Stimulated activated CD8-positive, alpha-beta memory T cell treated with anti-CD3 and anti-CD28 coated beads, Interleukin-7, amount 100 ng/mL, for 4 hours (primary cell): ENCODE measurements at regions not wholly inside any gene's neighbourhood (a gene's known extent, or its start where the extent isn't known, plus 50 kb on each side); places are given as distances from the start of the nearest gene placed in this dataset.
A peak's percentile ranks its signal among the peaks of the same experiment; 100 is the strongest.

Experiments used
- DNase-seq, 2 donors: peaks; one replicate each; pipeline ENCODE4 v3.0.0-alpha.2; 2020; ENCODE audit warnings: low read depth in 2 of 2

DNA sequence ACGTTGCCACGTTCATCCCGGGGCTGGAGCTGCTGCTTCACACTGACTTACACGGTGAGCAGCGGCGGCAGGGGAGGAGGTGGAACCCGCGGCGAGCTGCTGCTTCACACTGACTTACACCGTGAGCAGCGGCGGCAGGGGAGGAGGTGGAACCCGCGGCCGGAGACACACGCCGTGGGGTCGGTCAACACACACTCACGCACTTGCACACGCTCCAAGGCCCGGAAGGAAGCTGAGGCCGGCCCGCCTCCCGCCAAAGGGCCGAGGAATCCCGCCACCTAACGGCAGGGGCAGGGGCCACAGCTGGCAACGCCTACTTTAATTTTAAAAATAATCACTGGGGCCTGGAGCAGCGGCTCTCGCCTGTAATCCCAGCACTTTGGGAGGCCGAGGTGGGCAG, 94.4 kb upstream of the FOXC1 start:
- no peak for DNase-seq

DNA sequence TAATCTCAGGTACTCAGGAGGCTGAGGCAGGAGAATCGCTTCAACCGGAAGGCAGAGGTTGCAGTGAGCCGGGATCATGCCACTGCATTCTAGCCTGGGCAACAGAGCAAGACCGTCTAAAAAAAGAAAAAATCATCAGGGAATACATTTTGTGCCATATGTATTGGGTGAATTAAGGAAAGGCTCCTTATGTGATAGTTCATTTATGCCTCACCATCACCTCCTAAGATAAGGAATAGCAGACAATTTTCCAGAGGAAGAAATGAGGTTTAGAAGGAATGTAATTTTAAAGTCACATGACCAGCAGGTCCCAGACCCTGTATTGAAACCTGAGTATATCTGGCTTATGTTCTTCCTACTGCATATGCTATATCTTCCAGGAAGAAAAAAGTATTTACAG, 93.9 kb upstream of the FOXC1 start:
- DNase-seq = no peak

DNA sequence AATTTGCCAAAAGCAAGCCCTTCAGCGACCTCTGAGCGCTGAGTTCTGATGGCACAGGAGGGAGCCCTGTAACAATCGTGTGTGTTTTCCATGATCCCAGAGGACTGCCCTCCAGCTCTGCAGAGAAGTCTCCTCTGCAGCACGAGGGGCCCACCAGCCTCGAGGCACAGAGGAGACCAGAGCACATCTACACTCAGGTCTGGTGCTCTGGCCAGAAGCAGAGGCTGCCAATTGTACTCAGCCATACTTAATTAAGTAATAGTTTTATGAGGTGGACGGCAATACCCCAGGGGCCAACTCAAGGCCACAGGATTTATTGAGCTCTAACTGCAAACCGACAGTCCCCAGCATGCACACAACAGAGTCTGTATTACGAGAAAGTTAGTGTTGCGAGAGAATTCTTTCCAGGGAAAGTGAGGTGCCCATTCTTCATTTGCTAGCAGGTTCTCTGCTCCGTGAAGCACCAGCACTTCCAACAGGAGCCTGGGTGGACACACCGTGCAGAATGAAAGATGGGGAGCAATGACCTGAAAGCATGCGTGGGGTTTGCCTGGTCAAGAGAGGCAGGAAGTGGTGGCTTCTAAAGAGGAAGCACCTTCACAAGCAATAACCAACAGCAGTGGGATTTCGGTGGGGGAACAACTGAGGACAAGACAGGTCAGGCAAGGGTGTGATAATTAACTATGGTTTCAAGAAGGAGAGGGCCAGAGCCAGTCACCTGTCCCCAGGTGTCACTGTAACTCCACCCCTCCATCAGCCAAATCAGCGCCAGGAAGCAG, 92.8 kb upstream of the FOXC1 start:
- no peak for DNase-seq

DNA sequence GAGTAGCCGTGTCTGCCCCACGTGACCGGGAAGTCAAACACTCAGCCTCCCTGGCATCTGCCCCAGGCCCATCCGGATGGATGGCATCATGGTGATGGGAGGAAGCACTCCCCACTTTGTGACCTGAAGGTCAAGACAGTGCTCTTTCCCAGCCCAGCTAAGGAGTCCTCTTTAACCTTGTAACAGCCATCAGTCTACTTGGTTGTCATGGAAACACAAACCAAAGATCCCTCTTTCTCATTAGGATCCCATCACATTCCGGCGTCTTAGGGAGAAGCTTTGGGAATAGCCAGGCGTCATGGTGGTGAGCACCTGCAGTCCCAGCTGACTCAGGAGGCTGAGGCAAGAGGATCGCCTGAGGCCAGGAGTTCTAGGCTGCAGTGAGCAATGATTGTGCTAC, 90.9 kb upstream of the FOXC1 start:
- DNase-seq = no peak

DNA sequence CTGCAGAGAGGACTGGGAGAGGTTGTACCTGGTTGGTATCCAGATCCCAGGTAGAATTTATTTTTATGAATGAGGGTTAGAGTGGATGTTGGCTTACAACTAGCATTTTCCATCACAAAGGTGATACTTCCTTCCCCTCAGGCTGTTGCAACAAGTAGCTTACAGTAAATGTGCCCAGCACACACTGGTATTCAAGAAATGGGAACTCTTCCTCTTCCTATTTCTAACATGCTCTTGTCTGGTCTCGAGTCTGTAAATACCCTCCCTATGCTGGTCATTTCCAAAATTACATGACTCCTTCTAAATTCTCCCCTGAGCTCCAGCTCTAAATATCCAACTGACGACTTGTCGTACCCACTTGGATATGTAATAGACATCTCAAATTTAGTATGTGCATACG, 90.1 kb upstream of the FOXC1 start:
- no peak for DNase-seq

DNA sequence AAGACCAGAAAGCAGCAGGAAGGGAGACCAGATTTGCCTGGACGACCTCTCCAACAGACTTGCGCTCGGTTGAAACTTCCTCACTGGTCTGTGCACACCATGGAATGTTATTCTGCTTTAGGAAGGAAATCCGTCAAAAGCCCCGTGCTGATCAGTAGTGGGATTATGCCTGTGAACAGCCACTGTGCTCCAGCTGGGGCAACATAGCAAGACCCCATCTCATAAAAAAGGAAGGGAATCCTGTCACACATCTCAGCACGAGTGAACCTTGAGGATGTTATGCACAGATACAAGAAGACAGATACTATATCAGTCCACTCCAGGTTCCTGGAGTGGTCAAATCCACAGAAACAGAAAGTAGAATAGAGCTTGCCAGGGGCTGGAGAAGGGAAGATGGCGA, 86.9 kb upstream of the FOXC1 start:
- no peak for DNase-seq

DNA sequence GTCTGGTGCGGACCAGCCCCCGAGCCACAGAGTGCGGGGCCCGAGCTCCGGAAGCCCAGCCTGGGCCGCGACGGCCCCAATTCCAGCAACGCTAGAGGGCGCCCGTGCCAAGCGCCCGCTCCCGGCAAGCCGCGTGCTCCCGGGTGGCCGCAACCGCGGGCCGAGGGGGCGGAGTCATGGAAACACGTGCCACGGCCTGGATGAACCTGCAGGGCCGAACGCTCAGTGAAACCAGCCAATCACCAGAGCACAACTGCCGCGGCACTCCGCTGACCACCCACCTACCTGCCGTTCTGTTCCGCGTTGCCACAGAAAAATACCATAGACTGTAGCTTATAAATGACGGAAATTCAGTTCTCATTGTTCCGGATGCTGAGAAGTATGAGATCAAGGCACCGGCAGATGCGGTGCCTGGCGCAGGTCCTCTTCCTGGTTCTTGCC, 85.7 kb upstream of the FOXC1 start:
- peak; percentile 60 for DNase-seq

DNA sequence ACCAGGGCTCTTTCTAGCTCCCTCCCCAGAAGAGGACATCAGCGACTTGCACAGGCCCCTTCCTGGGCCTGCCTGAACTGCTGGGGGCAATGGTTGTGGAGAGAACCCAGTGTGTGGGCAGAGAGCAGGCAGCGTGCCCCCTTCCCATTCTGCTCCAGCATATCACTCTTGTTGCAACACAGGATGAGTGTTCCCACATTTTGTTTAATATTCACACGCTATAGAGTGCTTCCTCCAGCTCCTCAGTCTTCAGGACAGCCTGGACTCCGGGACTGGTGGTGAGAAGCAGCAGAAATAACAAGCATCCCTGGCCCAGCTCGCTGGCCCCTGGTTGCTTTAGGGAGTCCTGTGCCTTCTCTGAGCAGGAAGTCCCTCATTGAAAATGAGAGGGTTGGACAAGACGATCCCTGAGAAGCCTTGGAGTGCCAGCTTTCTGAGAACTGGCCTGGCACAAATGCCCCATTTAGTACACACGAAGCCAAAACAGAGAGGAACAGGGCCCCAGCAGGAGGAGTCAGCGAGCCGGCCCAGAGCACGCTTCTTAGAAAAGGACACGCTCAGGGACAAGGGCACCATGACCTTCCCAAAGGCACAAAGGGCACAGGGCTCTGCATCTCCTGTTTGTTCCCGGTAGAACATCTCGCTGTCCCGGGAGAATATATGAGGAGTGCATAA, 84.2 kb upstream of the FOXC1 start:
- DNase-seq = no peak

DNA sequence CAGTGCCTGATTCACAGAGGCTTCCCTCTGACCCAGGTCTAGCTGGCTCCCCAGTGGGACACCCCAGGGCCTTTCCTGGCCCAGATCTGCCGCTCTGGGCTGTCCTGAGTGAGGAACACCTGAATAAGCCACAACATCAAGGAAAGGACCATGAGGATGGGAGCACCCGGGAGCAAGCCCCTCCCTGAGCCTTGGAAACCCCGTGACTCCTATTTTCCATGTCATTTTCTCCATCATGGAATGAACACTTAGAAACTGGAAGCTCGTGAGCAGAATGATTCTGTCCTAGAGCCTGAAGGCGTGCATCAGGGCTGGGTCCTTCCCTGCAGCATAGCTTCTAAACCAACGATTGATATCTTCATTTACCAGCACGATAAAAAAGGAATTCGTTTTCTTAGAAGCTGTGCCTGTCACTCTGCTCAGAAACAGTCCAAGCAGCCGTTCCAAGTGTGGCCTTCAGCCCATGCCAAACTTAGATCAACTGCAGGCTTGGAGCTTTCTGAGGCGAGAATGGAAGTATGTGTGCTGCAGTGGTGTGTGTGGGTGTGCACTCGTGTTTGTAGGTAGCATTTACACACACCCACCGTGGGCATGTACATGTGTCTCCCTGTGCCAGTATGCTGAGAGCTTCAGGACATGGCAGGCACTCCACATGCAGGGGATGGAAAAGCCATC, 83.2 kb upstream of the FOXC1 start:
- DNase-seq = no peak

DNA sequence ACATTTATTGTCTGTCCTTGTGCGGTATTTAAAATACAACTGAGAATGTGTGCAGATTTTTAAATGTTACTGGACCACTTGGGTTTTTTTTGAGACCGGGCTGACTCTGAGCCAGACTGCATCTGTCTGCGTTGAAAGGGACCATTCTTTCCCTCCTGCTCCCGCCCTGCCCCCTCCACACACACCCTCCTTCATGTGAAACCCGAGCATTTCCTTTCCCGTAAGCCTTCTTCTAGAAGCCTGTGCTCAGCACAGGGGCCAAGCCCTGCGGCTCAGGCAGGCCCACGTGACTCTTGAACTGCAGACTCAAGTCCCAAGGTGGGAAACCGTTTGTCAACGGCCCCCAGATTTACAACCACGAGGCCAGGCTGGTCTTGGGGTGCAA, 82.7 kb upstream of the FOXC1 start:
- peak; percentile 6 to 16 for DNase-seq

DNA sequence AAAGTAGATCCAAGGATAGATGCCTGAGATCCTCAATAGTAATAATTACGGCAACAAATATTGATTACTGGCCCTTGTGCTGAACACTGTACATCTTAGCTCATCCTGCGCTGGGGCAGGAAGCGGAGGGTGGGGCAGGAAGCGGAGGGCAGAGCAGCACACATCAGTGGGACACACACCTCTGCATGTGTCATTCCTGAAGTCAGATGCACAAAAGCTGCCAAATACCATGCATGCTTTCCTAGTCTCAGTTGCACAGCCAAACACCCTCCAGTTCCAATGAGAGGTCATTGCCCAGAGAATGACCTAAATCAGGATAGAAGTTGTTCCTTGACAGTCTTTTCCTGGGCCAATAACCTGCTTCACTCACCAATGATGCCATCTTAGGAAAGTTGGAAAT, 74.4 kb upstream of the FOXC1 start:
- peak in 1 of 2 donors; percentile 18 for DNase-seq

DNA sequence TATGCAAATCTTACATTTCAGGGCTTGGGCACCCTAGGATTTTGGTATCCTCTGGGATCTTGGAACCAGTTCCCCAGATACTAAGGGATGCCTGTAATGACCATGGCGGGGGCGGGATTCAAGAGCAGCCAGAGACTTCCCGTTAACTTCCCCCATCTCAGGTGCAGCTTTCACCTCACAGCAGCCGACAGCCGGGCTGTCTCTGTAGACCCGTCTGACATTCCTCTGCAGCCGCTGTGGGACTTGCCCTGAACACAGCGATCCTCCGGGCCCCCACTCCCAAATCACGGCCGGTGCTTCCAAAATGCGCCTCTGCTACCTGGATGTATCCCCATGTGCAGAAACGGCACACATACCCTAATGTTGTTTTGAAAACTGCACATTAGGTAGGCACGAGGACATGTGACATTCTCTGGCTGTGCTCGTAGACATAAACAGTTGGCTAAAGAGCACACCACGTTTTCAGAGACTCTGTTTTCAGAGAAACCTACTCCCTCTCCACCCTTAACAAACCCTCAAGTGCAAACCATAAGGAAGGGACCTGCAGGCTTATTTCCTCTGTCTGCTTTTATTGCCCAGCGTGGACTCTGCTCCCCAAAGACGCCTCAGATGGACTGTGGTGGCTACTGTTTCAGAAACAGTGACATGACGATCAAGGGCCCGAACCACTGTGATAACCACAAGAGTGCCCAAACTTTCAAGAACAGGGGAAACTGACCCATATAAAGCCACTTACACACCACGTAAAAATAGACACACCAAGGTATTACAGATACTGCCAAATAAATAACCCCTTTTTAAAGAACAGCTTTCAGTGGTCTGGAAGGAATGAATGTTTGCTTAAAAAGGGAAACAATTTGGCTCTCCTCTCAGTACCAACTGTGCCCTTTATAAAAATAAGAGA, 72.9 kb upstream of the FOXC1 start:
- no peak for DNase-seq

DNA sequence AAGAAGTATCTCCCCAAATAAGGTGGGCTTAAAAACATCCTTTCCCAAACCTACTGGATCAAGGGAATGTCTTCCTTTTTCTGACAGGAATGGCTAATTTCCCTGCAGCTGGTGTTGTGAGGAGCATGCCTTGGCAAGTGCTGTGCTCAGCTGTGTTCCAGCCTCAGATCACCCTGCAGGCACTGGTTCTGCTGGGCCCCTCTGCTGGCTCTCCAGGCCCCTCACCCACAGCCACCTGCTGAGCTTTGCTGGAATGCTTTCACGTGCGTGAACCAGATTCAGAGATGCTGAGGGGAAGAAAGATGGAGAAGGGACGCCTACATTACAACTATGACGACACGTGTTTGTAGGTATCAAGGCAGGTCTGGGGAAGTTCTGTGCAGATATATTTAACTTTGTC, 71.3 kb upstream of the FOXC1 start:
- no peak for DNase-seq

DNA sequence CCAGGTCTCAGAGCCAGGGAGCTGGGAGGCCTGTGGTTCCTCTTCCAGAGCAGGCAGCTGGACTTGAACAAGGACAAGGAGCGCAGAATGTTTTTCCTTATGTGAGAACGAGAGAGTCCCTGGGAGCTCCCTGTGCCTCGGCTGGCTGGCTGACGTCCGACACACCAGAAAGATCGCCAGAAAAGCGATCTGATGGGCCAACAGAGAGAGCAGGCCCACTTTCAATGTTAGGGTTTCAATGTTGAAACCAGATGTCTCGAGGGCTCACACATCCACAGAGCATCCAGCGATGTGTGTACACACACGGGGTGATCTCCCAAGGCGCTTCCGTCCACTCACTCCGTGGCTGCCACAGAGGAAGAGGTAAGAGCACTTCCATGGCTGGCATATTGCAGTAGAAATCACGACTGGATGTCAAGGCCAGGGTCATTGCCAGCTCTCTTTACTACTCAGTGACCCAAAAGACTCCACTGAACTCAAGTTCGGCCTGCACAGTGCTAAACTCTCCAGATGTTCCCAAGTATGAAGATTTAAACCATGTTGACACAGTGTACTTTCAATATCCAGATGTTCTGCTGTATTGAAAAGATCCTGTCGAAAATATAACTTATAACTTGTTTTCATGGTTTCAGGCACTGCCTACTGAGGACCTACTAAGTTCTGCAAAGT, 70.8 kb upstream of the FOXC1 start:
- no peak for DNase-seq

DNA sequence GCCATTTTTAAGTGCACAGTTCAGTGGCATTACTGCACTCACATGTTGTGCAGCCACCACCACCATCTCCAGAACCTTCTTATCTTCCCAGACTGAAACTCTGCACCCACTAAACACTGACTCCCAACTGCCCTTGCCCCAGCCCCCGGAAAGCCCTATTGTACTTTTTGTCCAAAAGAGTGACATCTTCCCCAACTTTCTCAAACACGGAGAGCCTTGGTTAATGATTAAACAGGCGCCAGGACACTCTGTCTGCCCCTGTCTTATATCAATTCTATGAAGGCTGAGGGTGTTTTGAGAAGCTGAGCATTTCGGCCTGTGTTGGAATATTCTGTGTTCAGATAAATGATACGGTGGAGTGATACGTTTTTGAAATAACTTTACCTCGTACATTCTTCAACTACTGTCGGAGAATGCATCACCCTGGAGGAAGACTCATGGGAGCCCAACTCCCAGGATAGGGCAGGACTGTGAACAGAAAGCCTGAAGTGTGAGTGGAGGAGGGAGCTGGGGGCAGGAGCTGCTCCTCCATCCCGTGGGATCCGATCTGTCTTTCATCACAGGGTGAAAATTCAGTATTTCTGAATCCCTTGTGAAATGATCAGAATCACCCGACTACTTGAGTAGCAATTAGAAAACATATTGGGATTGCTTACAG, 68.7 kb upstream of the FOXC1 start:
- DNase-seq = no peak

DNA sequence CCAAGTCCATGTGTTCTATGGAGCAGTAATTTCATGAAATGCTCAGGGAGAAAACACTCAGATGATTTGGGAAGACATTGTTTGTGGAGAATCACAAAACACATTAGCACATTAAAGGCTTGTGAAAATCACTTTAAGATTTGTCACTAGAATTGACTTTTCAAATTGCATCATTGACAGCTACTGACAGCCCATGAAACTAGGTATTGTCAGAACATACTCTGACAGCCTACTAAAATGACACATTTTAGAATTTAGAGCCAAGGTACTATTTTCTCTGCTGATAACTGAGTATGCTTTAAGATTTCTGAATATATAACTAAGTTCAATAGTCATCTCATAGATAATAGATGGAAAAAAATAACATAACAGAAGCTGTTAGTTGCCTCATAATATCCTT, 67.4 kb upstream of the FOXC1 start:
- no peak for DNase-seq

DNA sequence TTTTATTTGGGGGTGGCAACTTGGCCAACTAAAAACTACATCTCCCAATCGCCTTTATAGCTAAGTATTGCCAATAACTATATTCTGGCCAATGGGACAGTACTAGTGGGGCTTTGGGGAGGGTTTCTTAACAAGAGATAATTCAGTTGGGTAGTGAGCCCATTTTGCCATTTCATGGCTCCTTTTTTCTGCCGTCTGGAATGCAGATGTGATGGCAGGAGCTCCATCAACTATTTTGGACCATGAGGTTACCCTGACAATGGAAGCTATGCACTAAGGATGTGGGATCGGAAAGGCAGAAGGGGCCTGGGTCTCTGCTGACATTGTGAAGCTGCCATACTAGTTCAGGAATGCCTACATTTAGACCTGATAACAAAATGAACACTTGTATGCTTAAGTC, 67.0 kb upstream of the FOXC1 start:
- no peak for DNase-seq

DNA sequence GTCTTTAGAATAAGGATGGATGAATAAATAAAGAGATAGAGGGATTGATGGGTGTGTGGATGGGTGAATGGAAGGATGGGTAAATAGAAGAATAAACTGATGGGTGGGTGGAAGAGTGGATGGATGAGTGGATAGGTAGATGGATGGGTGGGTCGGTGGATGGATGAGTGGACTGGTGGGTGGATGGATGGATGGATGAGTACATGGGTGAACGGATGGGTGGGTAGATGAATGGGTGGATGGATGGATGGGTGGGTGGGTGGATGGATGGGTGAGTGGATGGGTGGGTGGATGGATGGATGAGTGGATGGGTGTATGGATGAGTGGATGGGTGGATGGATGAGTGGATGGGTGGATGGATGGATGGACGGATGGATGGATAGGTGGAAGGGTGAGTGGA, 65.7 kb upstream of the FOXC1 start:
- no peak for DNase-seq

DNA sequence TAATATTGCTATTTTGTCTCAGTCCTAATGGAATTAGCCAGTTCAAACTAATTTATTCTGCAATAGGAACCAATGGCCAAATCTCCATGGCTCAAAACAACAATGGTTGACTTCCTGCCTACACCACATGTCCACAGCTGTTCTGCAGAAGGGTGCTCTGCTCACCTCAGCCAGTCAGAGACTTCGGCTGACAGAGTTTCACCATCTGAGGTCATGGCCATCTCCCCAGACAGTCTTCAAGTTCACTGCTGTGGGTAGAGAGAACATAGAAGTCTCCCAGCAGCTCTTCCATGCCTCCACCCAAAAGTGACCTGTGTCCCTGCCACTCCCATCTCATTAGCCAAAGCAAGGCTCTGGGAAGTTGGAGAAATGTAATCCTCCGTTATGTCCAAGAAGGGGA, 65.1 kb upstream of the FOXC1 start:
- no peak for DNase-seq

DNA sequence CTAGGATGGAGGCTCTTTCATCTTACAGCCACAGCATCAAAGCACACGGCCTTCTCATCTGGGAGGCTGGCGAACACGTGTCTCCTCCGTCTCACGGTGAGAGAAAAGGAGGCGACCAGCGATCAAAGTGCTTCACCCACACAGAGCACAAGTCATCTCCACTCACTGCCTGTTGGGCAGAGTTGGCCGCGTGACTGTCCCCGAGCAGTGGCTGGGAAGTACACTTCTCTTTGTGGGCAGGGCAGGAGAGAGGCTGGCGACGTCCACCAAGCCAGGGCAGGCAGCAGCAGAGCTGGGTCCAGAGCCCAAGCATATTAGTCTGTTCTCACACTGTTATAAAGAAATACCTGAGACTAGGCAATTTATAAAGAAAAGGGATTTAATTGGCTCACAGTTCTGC, 64.1 kb upstream of the FOXC1 start:
- no peak for DNase-seq

DNA sequence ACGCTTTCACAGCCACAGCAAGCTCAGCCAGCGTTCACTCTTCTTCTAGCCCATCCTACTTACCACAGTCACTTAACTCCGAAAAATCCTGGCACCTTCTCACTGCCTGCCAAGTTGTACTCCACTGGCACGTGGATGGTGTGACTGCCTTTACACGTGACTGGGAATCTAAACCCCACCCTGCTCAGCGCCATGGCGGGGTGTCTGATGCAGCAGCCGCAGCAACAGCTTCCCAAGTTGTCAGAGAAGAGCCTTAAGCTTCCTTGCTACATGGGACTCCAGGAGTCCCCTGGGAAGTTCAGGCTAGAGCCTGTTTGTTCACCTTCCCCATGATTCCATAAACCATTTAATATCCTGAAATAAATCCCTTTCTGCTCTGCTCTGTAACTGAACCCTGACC, 61.9 kb upstream of the FOXC1 start:
- DNase-seq = no peak
